PC-9 (cell line): ENCODE measurements at regions not wholly inside any gene's neighbourhood (a gene's known extent, or its start where the extent isn't known, plus 50 kb on each side); places are given as distances from the start of the nearest gene placed in this dataset.

Experiments
- BruUV-seq: library from RNA; stranded (reverse); fragments of 400-500 nt; replicated peaks from 2 replicates; lab custom pipeline; 2021; lab: Mats Ljungman, UMichigan
- CTCF ChIA-PET: fragments of 300-600 bp; sonication (Branson Sonifier 250); formaldehyde crosslinking; loops from one replicate; lab custom pipeline; 2022; ENCODE audit warnings: antibody characterized with exemption; lab: Charles Lee
- POLR2A ChIA-PET: fragments of 300-600 bp; sonication (Branson Sonifier 250); formaldehyde crosslinking; loops from one replicate; lab custom pipeline; 2022; ENCODE audit warnings: antibody characterized with exemption; ENCODE audit not compliant: unreplicated experiment; lab: Charles Lee
- DNase-seq, 2 experiments: peaks; one replicate each; pipeline versions ENCODE4 v3.0.0 to v3.0.0-alpha.2; 2015 to 2022; ENCODE audit warnings: mixed read lengths in 1 of 2
- H2AFZ ChIP-seq: fragments of 200-600 bp; sonication (generic); 2 replicates; pipeline ENCODE4 v1.8.1; 2017; ENCODE audit warnings: antibody characterized with exemption
- H3F3A ChIP-seq: fragments of 200-600 bp; sonication (generic); 2 replicates; pipeline ENCODE4 v1.8.1; 2017; ENCODE audit warnings: antibody characterized with exemption, mild to moderate bottlenecking, low read depth; ENCODE audit not compliant: insufficient read depth
- H3K27ac ChIP-seq: fragments of 200-600 bp; sonication (generic); 2 replicates; pipeline ENCODE4 v1.6.1; 2016; ENCODE audit warnings: mixed run types
- H3K27me3 ChIP-seq: fragments of 200-600 bp; sonication (generic); 2 replicates; pipeline ENCODE4 v1.6.1; 2016; ENCODE audit warnings: low read depth, mixed run types; ENCODE audit not compliant: insufficient read depth
- H3K36me3 ChIP-seq: fragments of 200-600 bp; sonication (generic); 2 replicates; pipeline ENCODE4 v1.6.1; 2016; ENCODE audit warnings: low read depth, mixed run types
- H3K4me1 ChIP-seq: fragments of 200-600 bp; sonication (generic); replicated peaks from 2 replicates; pipeline ENCODE4 v1.6.1; 2016; ENCODE audit warnings: mixed run types; ENCODE audit not compliant: insufficient read depth
- H3K4me2 ChIP-seq: fragments of 200-600 bp; sonication (generic); 2 replicates; pipeline ENCODE4 v1.6.1; 2017; ENCODE audit warnings: mixed run types
- H3K4me3 ChIP-seq: fragments of 200-600 bp; sonication (generic); 2 replicates; pipeline ENCODE4 v1.6.1; 2016; ENCODE audit warnings: mixed run types
- H3K79me2 ChIP-seq: fragments of 200-600 bp; sonication (generic); 2 replicates; pipeline ENCODE4 v1.6.1; 2017; ENCODE audit warnings: low read depth, mixed run types
- H3K9me2 ChIP-seq: fragments of 200-600 bp; sonication (generic); 2 replicates; pipeline ENCODE4 v1.8.1; 2017; ENCODE audit warnings: mild to moderate bottlenecking; ENCODE audit not compliant: insufficient read depth
- H3K9me3 ChIP-seq: fragments of 200-600 bp; sonication (generic); 2 replicates; pipeline ENCODE4 v1.8.1; 2016; ENCODE audit warnings: low read depth; ENCODE audit not compliant: insufficient read depth
- H4K20me1 ChIP-seq: fragments of 200-600 bp; sonication (generic); 2 replicates; pipeline ENCODE4 v1.8.1; 2017; ENCODE audit not compliant: insufficient read depth
- CTCF ChIP-seq: fragments of 200-600 bp; sonication (generic); conservative IDR thresholded peaks from 2 replicates; pipeline ENCODE4 v1.6.1; 2017; ENCODE audit warnings: mixed run types, antibody characterized with exemption, mild to moderate bottlenecking, moderate library complexity
- EZH2 ChIP-seq: fragments of 200-600 bp; sonication (generic); IDR thresholded peaks from 2 replicates; pipeline ENCODE4 v1.8.0; 2017; ENCODE audit warnings: antibody characterized with exemption, low read depth
- intact Hi-C: fragments of 100-400 bp; cut with micrococcal nuclease; formaldehyde crosslinking; loops from one replicate; pipeline ENCODE4 v1.10.0; 2022; ENCODE audit not compliant: unreplicated experiment

DNA sequence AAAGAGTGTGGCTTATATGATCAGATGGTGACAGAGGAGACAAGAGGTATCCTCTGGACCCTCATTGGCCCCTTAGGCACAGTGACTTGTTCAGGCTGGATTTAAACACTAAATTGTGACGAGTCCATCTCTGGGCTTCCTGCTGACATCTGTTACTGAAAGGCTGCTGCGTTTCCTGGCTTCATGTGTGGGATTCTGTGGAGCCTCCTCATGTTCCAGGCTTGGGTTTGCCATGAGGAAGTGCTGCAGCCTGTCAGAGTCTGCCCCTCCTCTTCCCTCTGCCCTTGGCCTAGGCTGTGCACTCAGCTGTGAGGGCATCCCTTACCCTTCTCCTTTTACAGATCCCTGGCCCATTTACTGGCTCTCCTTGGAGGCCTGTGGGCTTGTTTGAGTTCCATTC lies 159.1 kb upstream of the TTC29 start:
- Histone ChIP-seq H3K4me1 (no peaks in the 10 kb centered on the region), H3F3A (no peaks in the 10 kb centered on the region), H3K36me3 (no peaks in the 10 kb centered on the region), H4K20me1 (no peaks in the 10 kb centered on the region), H3K79me2 (no peaks in the 10 kb centered on the region), H3K27me3 (no peaks in the 10 kb centered on the region), H3K4me2 (no peak overlapping the region), H3K9me3 (no peaks in the 10 kb centered on the region), H3K27ac (no peak overlapping the region), H3K9me2 (no peaks in the 10 kb centered on the region), H3K4me3 (no peak overlapping the region), H2AFZ (no peak overlapping the region)
- intact Hi-C loops, result no loop called here
- no TSS peak for BruUV-seq
- no peak for TF ChIP-seq EZH2
- TF ChIP-seq CTCF, result no peak
- ChIA-PET POLR2A (no interaction called here), CTCF (no interaction called here)
- DNase-seq, result no peak

DNA sequence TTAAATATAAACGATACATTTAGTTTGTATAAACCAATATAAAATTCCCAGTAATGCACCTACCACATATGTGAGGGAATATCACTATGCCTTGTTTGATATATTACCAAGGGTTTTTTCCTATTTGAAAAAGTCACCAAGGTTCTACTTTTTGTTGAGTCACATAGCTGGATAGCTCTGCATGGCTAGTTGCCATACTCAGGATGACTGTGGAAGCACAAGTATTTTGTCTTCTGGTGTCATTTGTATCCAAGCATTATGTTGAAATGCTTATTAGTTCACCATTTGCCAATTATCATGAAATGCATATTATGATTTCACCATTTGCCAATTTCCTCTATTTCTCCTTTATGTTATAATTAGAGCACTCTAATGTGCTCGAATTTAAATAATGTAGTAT lies 162.7 kb upstream of the TTC29 start:
- no peak for DNase-seq
- no peak overlapping the region for H3K4me3 ChIP-seq
- TF ChIP-seq EZH2, result no peak
- no peak for TF ChIP-seq CTCF
- ChIA-PET CTCF (interaction anchor here (1.3 kb wide), 1 partner anchor 11 kb away, joined by 3 read pairs; no protein-coding TSS in a partner anchor), POLR2A (interaction anchor here (0.7 kb wide), 1 partner anchor 11 kb away, joined by 5 read pairs; no protein-coding TSS in a partner anchor)
- no peaks in the 10 kb centered on the region for H3K4me1 ChIP-seq
- H3F3A ChIP-seq, result no peaks in the 10 kb centered on the region
- no peaks in the 10 kb centered on the region for H3K36me3 ChIP-seq
- H2AFZ ChIP-seq, result no peak overlapping the region
- H3K27me3 ChIP-seq, result no peaks in the 10 kb centered on the region
- intact Hi-C loops, result no loop called here
- no peaks in the 10 kb centered on the region for H3K9me2 ChIP-seq
- no TSS peak for BruUV-seq
- no peaks in the 10 kb centered on the region for H4K20me1 ChIP-seq
- no peak overlapping the region for H3K4me2 ChIP-seq
- no peaks in the 10 kb centered on the region for H3K79me2 ChIP-seq
- H3K9me3 ChIP-seq, result no peaks in the 10 kb centered on the region
- H3K27ac ChIP-seq, result no peak overlapping the region

GRCh38 chr4:147109800-147110199 lies 164.1 kb upstream of the TTC29 start:
- H3K4me3 ChIP-seq, result no peak overlapping the region
- H3F3A ChIP-seq, result no peaks in the 10 kb centered on the region
- POLR2A ChIA-PET, result no interaction called here
- no peaks in the 10 kb centered on the region for H4K20me1 ChIP-seq
- H3K4me1 ChIP-seq, result no peaks in the 10 kb centered on the region
- CTCF ChIA-PET, result no interaction called here
- H3K27ac ChIP-seq, result no peak overlapping the region
- H3K4me2 ChIP-seq, result no peak overlapping the region
- no TSS peak for BruUV-seq
- no peaks in the 10 kb centered on the region for H3K27me3 ChIP-seq
- no peak for DNase-seq
- no peaks in the 10 kb centered on the region for H3K9me3 ChIP-seq
- no peak for TF ChIP-seq EZH2
- no peak for TF ChIP-seq CTCF
- no peaks in the 10 kb centered on the region for H3K79me2 ChIP-seq
- no peaks in the 10 kb centered on the region for H3K9me2 ChIP-seq
- intact Hi-C loops, result loop anchor here (5.0 kb wide), 1 partner anchor 758 kb away; no protein-coding TSS in a partner anchor
- H2AFZ ChIP-seq, result no peak overlapping the region
- no peaks in the 10 kb centered on the region for H3K36me3 ChIP-seq
